H1 (cell line): ENCODE measurements at regions not wholly inside any gene's neighbourhood (a gene's known extent, or its start where the extent isn't known, plus 50 kb on each side); places are given as distances from the start of the nearest gene placed in this dataset.

Source experiments
- CTCF ChIA-PET: fragments of 300-600 bp; sonication (Branson Sonifier 250); formaldehyde crosslinking; loops from one replicate; lab custom pipeline; 2021; ENCODE audit not compliant: partially characterized antibody; lab: Charles Lee
- POLR2A ChIA-PET: fragments of 300-600 bp; sonication (Branson Sonifier 250); formaldehyde crosslinking; loops from one replicate; lab custom pipeline; 2021; ENCODE audit warnings: inconsistent platforms; ENCODE audit not compliant: partially characterized antibody; lab: Charles Lee
- DNase-seq, 2 experiments: peaks; one replicate each; pipeline versions ENCODE4 v3.0.0 to v3.0.0-alpha.2; 2010 to 2022; ENCODE audit warnings: low spot score in 2 of 2, low read depth in 1 of 2, mixed read lengths in 1 of 2
- FAIRE-seq: peaks from 2 replicates; lab custom pipeline; 2011; peaks lifted over from hg19 to GRCh38; lab: Jason Lieb, UNC
- H2AFZ ChIP-seq: 2 replicates; pipeline ENCODE4 v1.8.1; 2012; ENCODE audit warnings: low read length, inconsistent platforms
- H2AK5ac ChIP-seq: 2 replicates; pipeline ENCODE4 v1.6.1; 2013; ENCODE audit warnings: low read depth, low read length
- H2BK120ac ChIP-seq: replicated peaks from 2 replicates; pipeline ENCODE3; 2013; ENCODE audit warnings: low read depth, low read length, inconsistent platforms
- H2BK12ac ChIP-seq: 2 replicates; pipeline ENCODE4 v1.6.1; 2013; ENCODE audit warnings: low read depth, low read length
- H2BK15ac ChIP-seq: 2 replicates; pipeline ENCODE4 v1.6.1; 2013; ENCODE audit warnings: low read length
- H2BK20ac ChIP-seq: 2 replicates; pipeline ENCODE4 v1.6.1; 2013; ENCODE audit warnings: low read length
- H2BK5ac ChIP-seq: 2 replicates; pipeline ENCODE4 v1.6.1; 2013; ENCODE audit warnings: low read depth, low read length
- H3K14ac ChIP-seq: 2 replicates; pipeline ENCODE4 v1.6.1; 2013; ENCODE audit warnings: inconsistent platforms; ENCODE audit not compliant: insufficient read length
- H3K18ac ChIP-seq: 2 replicates; pipeline ENCODE4 v1.6.1; 2013; ENCODE audit warnings: low read length; ENCODE audit errors: extremely low read depth
- H3K23ac ChIP-seq: 2 replicates; pipeline ENCODE4 v1.6.1; 2013; ENCODE audit warnings: inconsistent platforms; ENCODE audit not compliant: insufficient read length
- H3K23me2 ChIP-seq: 2 replicates; pipeline ENCODE4 v1.6.1; 2013; ENCODE audit warnings: low read depth, low read length
- H3K27ac ChIP-seq: 2 replicates; pipeline ENCODE4 v1.6.1; 2011; ENCODE audit warnings: low read depth, low read length, inconsistent platforms
- H3K27me3 ChIP-seq, 4 experiments: replicated peaks in 1 of 4; 1 replicate in 1 of 4; 2 replicates in 3 of 4; pipeline versions ENCODE4 v1.6.1 to v1.8.1; 2011 to 2013; ENCODE audit warnings: low read length in 3 of 4, mild to moderate bottlenecking in 3 of 4, inconsistent platforms in 2 of 4, mixed read lengths in 2 of 4, moderate library complexity in 1 of 4; ENCODE audit not compliant: control insufficient read depth in 3 of 4, insufficient read depth in 3 of 4; ENCODE audit errors: extremely low read depth in 1 of 4
- H3K36me3 ChIP-seq, 4 experiments: 2 replicates each; pipeline versions ENCODE4 v1.6.1 to v1.8.1; 2011 to 2013; ENCODE audit warnings: mild to moderate bottlenecking in 4 of 4, low read length in 3 of 4, moderate library complexity in 2 of 4, control low read depth in 1 of 4, inconsistent platforms in 1 of 4; ENCODE audit not compliant: insufficient read depth in 4 of 4, control insufficient read depth in 2 of 4
- H3K4ac ChIP-seq: replicated peaks from 2 replicates; pipeline ENCODE3; 2013; ENCODE audit warnings: low read length, low read depth, mixed read lengths, inconsistent platforms; ENCODE audit not compliant: insufficient read length
- H3K4me1 ChIP-seq, 4 experiments: replicated peaks in 1 of 4; 1 replicate in 1 of 4; 2 replicates in 3 of 4; pipeline versions ENCODE4 v1.6.1 to v1.8.1; 2011 to 2013; ENCODE audit warnings: low read length in 3 of 4, inconsistent platforms in 2 of 4, mixed read lengths in 1 of 4; ENCODE audit not compliant: insufficient read depth in 4 of 4, control insufficient read depth in 3 of 4
- H3K4me2 ChIP-seq, 2 experiments: 2 replicates each; pipeline versions ENCODE4 v1.6.1 to v1.8.1; 2011 to 2013; ENCODE audit warnings: low read depth in 2 of 2, low read length in 2 of 2, control low read depth in 1 of 2, inconsistent platforms in 1 of 2, mild to moderate bottlenecking in 1 of 2; ENCODE audit not compliant: insufficient read depth in 1 of 2
- H3K4me3 ChIP-seq, 4 experiments: fragments of 200-600, 300-600 bp in 1 of 4; sonication (generic), shearing (Covaris generic), sonication (Bioruptor Twin) in 1 of 4; 2 replicates each; pipeline versions ENCODE4 v1.5.1 to v1.8.1; 2011 to 2016; ENCODE audit warnings: low read length in 4 of 4, low read depth in 3 of 4, control low read depth in 2 of 4, inconsistent platforms in 2 of 4, mild to moderate bottlenecking in 2 of 4, mixed read lengths in 1 of 4, moderate library complexity in 1 of 4; ENCODE audit not compliant: insufficient read depth in 2 of 4; ENCODE audit errors: extremely low read depth in 1 of 4
- H3K56ac ChIP-seq: replicated peaks from 2 replicates; pipeline ENCODE3; 2013; ENCODE audit warnings: low read depth, mild to moderate bottlenecking, mixed read lengths, low read length, inconsistent platforms; ENCODE audit not compliant: insufficient read length
- H3K79me1 ChIP-seq: 2 replicates; pipeline ENCODE4 v1.6.1; 2013; ENCODE audit warnings: low read depth, low read length, control low read depth
- H3K79me2 ChIP-seq, 2 experiments: 2 replicates each; pipeline versions ENCODE4 v1.6.1 to v1.8.1; 2012 to 2013; ENCODE audit warnings: low read length in 2 of 2, mild to moderate bottlenecking in 2 of 2, inconsistent platforms in 1 of 2; ENCODE audit not compliant: insufficient read depth in 2 of 2, control insufficient read depth in 1 of 2
- H3K9ac ChIP-seq, 4 experiments: replicated peaks in 1 of 4; 1 replicate in 1 of 4; 2 replicates in 3 of 4; pipeline versions ENCODE4 v1.6.1 to v1.8.1; 2011 to 2013; ENCODE audit warnings: low read depth in 3 of 4, low read length in 3 of 4, control low read depth in 2 of 4, mild to moderate bottlenecking in 2 of 4, moderate library complexity in 2 of 4, inconsistent platforms in 1 of 4; ENCODE audit errors: extremely low read depth in 1 of 4
- H3K9me3 ChIP-seq, 2 experiments: 2 replicates each; pipeline versions ENCODE4 v1.6.1 to v1.8.1; 2012 to 2013; ENCODE audit warnings: mild to moderate bottlenecking in 2 of 2, moderate library complexity in 2 of 2, control low read depth in 1 of 2, inconsistent platforms in 1 of 2, low read depth in 1 of 2, low read length in 1 of 2, mixed read lengths in 1 of 2; ENCODE audit not compliant: insufficient read depth in 2 of 2
- H4K20me1 ChIP-seq, 2 experiments: replicated peaks in 1 of 2; 2 replicates each; pipeline versions ENCODE3 to v1.8.1; 2011 to 2013; ENCODE audit warnings: inconsistent platforms in 2 of 2, low read length in 2 of 2, mild to moderate bottlenecking in 1 of 2; ENCODE audit not compliant: insufficient read depth in 2 of 2, control insufficient read depth in 1 of 2
- H4K5ac ChIP-seq: 2 replicates; pipeline ENCODE4 v1.6.1; 2013; ENCODE audit warnings: low read length, low read depth, mixed read lengths, inconsistent platforms; ENCODE audit not compliant: insufficient read length
- H4K8ac ChIP-seq: 2 replicates; pipeline ENCODE4 v1.8.0; 2013; ENCODE audit warnings: mild to moderate bottlenecking, moderate library complexity, low read length, inconsistent platforms; ENCODE audit not compliant: insufficient read depth; ENCODE audit errors: extremely low read depth
- H4K91ac ChIP-seq: replicated peaks from 2 replicates; pipeline ENCODE3; 2013; ENCODE audit warnings: low read length, mixed read lengths, inconsistent platforms; ENCODE audit not compliant: insufficient read length
- BACH1 ChIP-seq: IDR thresholded peaks from 2 replicates; pipeline ENCODE4 v1.6.1; 2012; ENCODE audit warnings: low read length, improper control_type of control experiment
- BRCA1 ChIP-seq: IDR thresholded peaks from 2 replicates; pipeline ENCODE4 v1.6.1; 2012; ENCODE audit warnings: low read depth, low read length, improper control_type of control experiment
- CBX5 ChIP-seq: fragments of 300-800, 300-1000 bp; sonication (generic); IDR thresholded peaks from 2 replicates; pipeline ENCODE4 v1.7.1; 2016; ENCODE audit warnings: antibody characterized with exemption, low read length, low read depth
- CEBPB ChIP-seq: IDR thresholded peaks from 2 replicates; pipeline ENCODE4 v1.6.1; 2012; ENCODE audit warnings: low read depth, low read length
- EGR1 ChIP-seq: IDR thresholded peaks from 2 replicates; pipeline ENCODE4 v1.6.1; 2011; ENCODE audit warnings: low read depth, low read length, borderline replicate concordance
- GABPA ChIP-seq: IDR thresholded peaks from 2 replicates; pipeline ENCODE4 v1.6.1; 2011; ENCODE audit warnings: mild to moderate bottlenecking, low read length, moderate library complexity, borderline replicate concordance; ENCODE audit not compliant: insufficient read depth
- HDAC2 ChIP-seq, 2 experiments: fragments of 300-600 bp in 1 of 2; sonication (generic) in 1 of 2; IDR thresholded peaks; 2 replicates each; pipeline ENCODE4 v1.6.1; 2011 to 2012; ENCODE audit warnings: low read depth in 2 of 2, low read length in 2 of 2, mild to moderate bottlenecking in 2 of 2, moderate library complexity in 2 of 2, borderline replicate concordance in 1 of 2, inconsistent platforms in 1 of 2
- NANOG ChIP-seq: IDR thresholded peaks from 2 replicates; pipeline ENCODE4 v1.6.1; 2011; ENCODE audit warnings: low read length, low read depth, mild to moderate bottlenecking, inconsistent platforms; ENCODE audit not compliant: insufficient read depth, poor library complexity, severe bottlenecking
- POU5F1 ChIP-seq: IDR thresholded peaks from 2 replicates; pipeline ENCODE4 v1.6.1; 2011; ENCODE audit warnings: low read depth, mild to moderate bottlenecking, low read length, moderate library complexity
- RAD21 ChIP-seq, 2 experiments: IDR thresholded peaks in 1 of 2; conservative IDR thresholded peaks in 1 of 2; 2 replicates each; pipeline ENCODE4 v1.6.1; 2011; ENCODE audit warnings: low read depth in 2 of 2, low read length in 2 of 2, improper control_type of control experiment in 1 of 2, inconsistent platforms in 1 of 2, mild to moderate bottlenecking in 1 of 2, moderate library complexity in 1 of 2
- RBBP5 ChIP-seq: IDR thresholded peaks from 2 replicates; pipeline ENCODE4 v1.7.1; 2012; ENCODE audit warnings: low read depth, mild to moderate bottlenecking, inconsistent platforms, low read length, moderate library complexity, borderline replicate concordance
- SIX5 ChIP-seq: IDR thresholded peaks from 2 replicates; pipeline ENCODE4 v1.6.1; 2011; ENCODE audit warnings: mild to moderate bottlenecking, low read depth, low read length
- SP1 ChIP-seq: IDR thresholded peaks from 2 replicates; pipeline ENCODE4 v1.6.1; 2011; ENCODE audit warnings: low read depth, low read length
- SP4 ChIP-seq: IDR thresholded peaks from 2 replicates; pipeline ENCODE4 v1.6.1; 2012; ENCODE audit warnings: low read length, inconsistent platforms
- SRF ChIP-seq: IDR thresholded peaks from 2 replicates; pipeline ENCODE4 v1.6.1; 2011; ENCODE audit warnings: mild to moderate bottlenecking, low read depth, low read length, moderate library complexity
- TCF12 ChIP-seq: IDR thresholded peaks from 2 replicates; pipeline ENCODE4 v1.6.1; 2011; ENCODE audit warnings: low read depth, mild to moderate bottlenecking, low read length
- WGBS, 2 experiments: shearing (Covaris generic) in 1 of 2; methylation state at CpG; one replicate each; pipeline versions ENCODE4 v1.1.6 to v1.1.7; 2013 to 2015; ENCODE audit warnings: low lambda C conversion rate in 2 of 2, mixed read lengths in 2 of 2, inconsistent platforms in 1 of 2, low coverage in 1 of 2, missing lambda C conversion rate in 1 of 2; ENCODE audit not compliant: insufficient replicate concordance in 2 of 2, insufficient coverage in 1 of 2, insufficient read length in 1 of 2; ENCODE audit errors: extremely low coverage in 1 of 2, missing lambda C conversion rate in 1 of 2; 5-methylcytosine and 5-hydroxymethylcytosine counted together

GRCh38 chr2:220144411-220144810 lies 517.0 kb downstream of the SLC4A3 start:
- Histone ChIP-seq H3K4me1 (no peaks in the 10 kb centered on the region), H3K14ac (no peak overlapping the region), H3K56ac (no peak overlapping the region), H4K5ac (no peak overlapping the region), H3K23ac (no peak overlapping the region), H4K91ac (no peak overlapping the region), H4K8ac (no peak overlapping the region), H3K27ac (no peak overlapping the region), H3K4me2 (no peak overlapping the region), H2BK120ac (no peak overlapping the region), H3K9ac (no peak overlapping the region), H3K9me3 (no peaks in the 10 kb centered on the region), H2AK5ac (no peak overlapping the region), H3K18ac (no peak overlapping the region), H2BK20ac (no peak overlapping the region), H3K4ac (no peak overlapping the region), H2BK5ac (no peak overlapping the region), H3K23me2 (no peaks in the 10 kb centered on the region), H2BK12ac (no peak overlapping the region), H4K20me1 (no peaks in the 10 kb centered on the region), H3K36me3 (no peaks in the 10 kb centered on the region; a peak in 1 of 8 replicates), H2AFZ (no peak overlapping the region), H3K4me3 (no peak overlapping the region), H2BK15ac (no peak overlapping the region), H3K79me2 (no peaks in the 10 kb centered on the region), H3K27me3 (no peaks in the 10 kb centered on the region), H3K79me1 (no peaks in the 10 kb centered on the region)
- ChIA-PET CTCF (interaction anchor here (0.5 to 1.2 kb wide), 2 partner anchors 10 to 72 kb away, joined by 3 to 4 read pairs; no protein-coding TSS in a partner anchor), POLR2A (no interaction called here)
- FAIRE-seq: no peak
- WGBS, 2 experiments: 94% methylated on average over 2 of the region's 2 CpGs; no CpG with 5 or more reads in 1 of the 2 experiments
- no peak for DNase-seq
- TF ChIP-seq RBBP5: no peak
- TF ChIP-seq BRCA1: no peak
- TF ChIP-seq EGR1: no peak
- no peak for TF ChIP-seq BACH1
- no peak for TF ChIP-seq SIX5
- no peak for TF ChIP-seq CBX5
- no peak for TF ChIP-seq RAD21 (IDR thresholded peaks at IDR 0.05 in 1 of 2, conservative IDR thresholded peaks at IDR 0.05 in 1 of 2; ENCODE audit: low read depth in 2 of 2, low read length in 2 of 2)
- no peak for TF ChIP-seq SRF
- no peak for TF ChIP-seq TCF12
- TF ChIP-seq POU5F1: no peak
- TF ChIP-seq GABPA: no peak
- TF ChIP-seq CEBPB: no peak
- TF ChIP-seq SP4: no peak
- no peak for TF ChIP-seq NANOG
- TF ChIP-seq SP1: no peak
- TF ChIP-seq HDAC2 (IDR thresholded peaks at IDR 0.05; ENCODE audit: borderline replicate concordance in 1 of 2, low read depth in 2 of 2, low read length in 2 of 2): no peak
